ENCODE measurements at regions not wholly inside any gene's neighbourhood (a gene's known extent, or its start where the extent isn't known, plus 50 kb on each side); places are given as distances from the start of the nearest gene placed in this dataset.
A peak's percentile ranks its signal among the peaks of the same experiment; 100 is the strongest.
"Not testable (repeated sequence)": the region's sequence is repeated elsewhere in the genome, so short reads cannot be mapped to it uniquely, and the experiment has no call there.

- not testable (repeated sequence) for DNase-seq (ENCODE audit: low read depth, low spot score)
Measured at GRCh38 chr2:58745334-58745733, 504.2 kb upstream of the FANCL start.

- no peak for DNase-seq (ENCODE audit: low read depth, low spot score)
Measured at GRCh38 chr2:58740426-58740825, 499.3 kb upstream of the FANCL start.

GRCh38 chr2:58739033-58739432, 497.9 kb upstream of the FANCL start:
- DNase-seq (ENCODE audit: low read depth, low spot score), result no peak

- DNase-seq (ENCODE audit: low read depth, low spot score), result no peak
Measured at GRCh38 chr2:58734365-58734764, 493.2 kb upstream of the FANCL start.

- no peak for DNase-seq (ENCODE audit: low read depth, low spot score)
Measured at GRCh38 chr2:58732999-58733398, 491.9 kb upstream of the FANCL start.

GRCh38 chr2:58731488-58731869, 490.4 kb upstream of the FANCL start:
- no peak for DNase-seq (ENCODE audit: low read depth, low spot score)

- no peak for DNase-seq (ENCODE audit: low read depth, low spot score)
Measured at GRCh38 chr2:58730764-58731487, 489.8 kb upstream of the FANCL start.

GRCh38 chr2:58727981-58728656, 487.0 kb upstream of the FANCL start:
- DNase-seq (ENCODE audit: low read depth, low spot score), result no peak

GRCh38 chr2:58721912-58722591, 480.9 kb upstream of the FANCL start:
- no peak for DNase-seq (ENCODE audit: low read depth, low spot score)

- no peak for DNase-seq (ENCODE audit: low read depth, low spot score)
Measured at GRCh38 chr2:58720770-58721697, 479.9 kb upstream of the FANCL start.

GRCh38 chr2:58720033-58720769, 479.1 kb upstream of the FANCL start:
- no peak for DNase-seq (ENCODE audit: low read depth, low spot score)

- no peak for DNase-seq (ENCODE audit: low read depth, low spot score)
Measured at GRCh38 chr2:58715344-58715743, 474.2 kb upstream of the FANCL start.

GRCh38 chr2:58714238-58714637, 473.1 kb upstream of the FANCL start:
- no peak for DNase-seq (ENCODE audit: low read depth, low spot score)

GRCh38 chr2:58710795-58711279, 469.7 kb upstream of the FANCL start:
- DNase-seq (ENCODE audit: low read depth, low spot score), result no peak

GRCh38 chr2:58709687-58710354, 468.7 kb upstream of the FANCL start:
- DNase-seq (ENCODE audit: low read depth, low spot score), result no peak

GRCh38 chr2:58709274-58709673, 468.1 kb upstream of the FANCL start:
- DNase-seq (ENCODE audit: low read depth, low spot score), result no peak

GRCh38 chr2:58708565-58708964, 467.4 kb upstream of the FANCL start:
- no peak for DNase-seq (ENCODE audit: low read depth, low spot score)

- peak; percentile 30 for DNase-seq (ENCODE audit: low read depth, low spot score)
Measured at GRCh38 chr2:58702302-58702885, 461.3 kb upstream of the FANCL start.

- no peak for DNase-seq (ENCODE audit: low read depth, low spot score)
Measured at GRCh38 chr2:58701688-58702301, 460.7 kb upstream of the FANCL start.

All from iPS DF 19.7 (cell line).